Body of pancreas (tissue), 4 donors: ENCODE measurements at regions not wholly inside any gene's neighbourhood (a gene's known extent, or its start where the extent isn't known, plus 50 kb on each side); places are given as distances from the start of the nearest gene placed in this dataset.

ENCODE experiments used
- ATAC-seq: fragments of 150-250 bp; one replicate; pipeline ENCODE4 v1.9.1; 2016
- DNase-seq, 4 donors: peaks; one replicate each; pipeline ENCODE4 v3.0.0-alpha.2; 2019
- H3K27ac ChIP-seq, 4 donors: fragments of 200-600 bp; sonication (generic); 1 replicate in 3 of 4; 2 replicates in 1 of 4; pipeline versions ENCODE4 v1.5.1 to v1.6.1; 2016 to 2019; ENCODE audit warnings: mild to moderate bottlenecking in 1 of 4, mixed read lengths in 1 of 4, moderate library complexity in 1 of 4
- H3K27me3 ChIP-seq, 2 donors: fragments of 200-600 bp; sonication (generic); one replicate each; pipeline ENCODE4 v1.6.0; 2016; ENCODE audit warnings: mild to moderate bottlenecking in 1 of 2
- H3K36me3 ChIP-seq, 2 donors: fragments of 200-600 bp; sonication (generic); replicated peaks in 1 of 2; 2 replicates each; pipeline ENCODE4 v1.5.1; 2016; ENCODE audit warnings: low read depth in 2 of 2; ENCODE audit not compliant: insufficient read depth in 1 of 2
- H3K4me1 ChIP-seq: fragments of 200-600 bp; sonication (generic); one replicate; pipeline ENCODE4 v1.6.0; 2016
- H3K4me3 ChIP-seq, 2 donors: fragments of 200-600 bp; sonication (generic); 1 replicate in 1 of 2; 2 replicates in 1 of 2; pipeline ENCODE4 v1.5.1; 2016 to 2019
- H3K9me3 ChIP-seq, 3 donors: fragments of 200-600 bp; sonication (generic); 1 replicate in 2 of 3; 2 replicates in 1 of 3; pipeline ENCODE4 v1.5.1; 2016
- CTCF ChIP-seq, 7 experiments: fragments of 450-650 bp in 4 of 7; fragments of 200-600 bp in 3 of 7; sonication (generic) in 3 of 7; IDR thresholded peaks; one replicate each; pipeline ENCODE4 v1.5.1; 2016 to 2019; ENCODE audit warnings: antibody characterized with exemption in 7 of 7
- POLR2A ChIP-seq, 3 donors: fragments of 450-650 bp; IDR thresholded peaks; one replicate each; pipeline ENCODE4 v1.6.1; 2016; ENCODE audit warnings: antibody characterized with exemption in 3 of 3, mild to moderate bottlenecking in 2 of 3
- WGBS, 2 donors: methylation state at CpG; one replicate each; pipeline ENCODE4 v1.1.5; 2017; 5-methylcytosine and 5-hydroxymethylcytosine counted together
- intact Hi-C: fragments of 100-400 bp; cut with DNase I; formaldehyde crosslinking; loops from one replicate; pipeline ENCODE4 v1.15.1; 2023

GRCh38 chr16:64132190-64132589 lies 989.7 kb downstream of the CDH11 start:
- Histone ChIP-seq H3K9me3 (no peaks in the 10 kb centered on the region), H3K4me3 (no peak overlapping the region), H3K27me3 (no peaks in the 10 kb centered on the region), H3K4me1 (peaks cover 6% of the 10 kb centered on the region), H3K36me3 (no peaks in the 10 kb centered on the region), H3K27ac (no peak overlapping the region)
- WGBS, 2 donors = 37 to 49% methylated on average over 3 of the region's 3 CpGs
- no peak for ATAC-seq
- TF ChIP-seq POLR2A (IDR thresholded peaks at IDR 0.05) = no peak
- peak in 1 of 7 experiments; percentile 4 for TF ChIP-seq CTCF (IDR thresholded peaks at IDR 0.05)
- no peak for DNase-seq
- intact Hi-C loops = no loop called here

- TF ChIP-seq POLR2A (IDR thresholded peaks at IDR 0.05) (no peak), CTCF (IDR thresholded peaks at IDR 0.05) (no peak)
- Histone ChIP-seq H3K4me3 (no peak overlapping the region), H3K27me3 (no peaks in the 10 kb centered on the region)
Measured at GRCh38 chr16:64131423-64131822, 990.4 kb downstream of the CDH11 start.

GRCh38 chr16:64130140-64130539 lies 991.7 kb downstream of the CDH11 start:
- H3K4me1 ChIP-seq = peaks cover 6% of the 10 kb centered on the region
- H3K27me3 ChIP-seq = no peaks in the 10 kb centered on the region
- no peaks in the 10 kb centered on the region for H3K9me3 ChIP-seq
- no peak for DNase-seq
- H3K27ac ChIP-seq = no peak overlapping the region
- H3K36me3 ChIP-seq = no peaks in the 10 kb centered on the region
- intact Hi-C loops = no loop called here
- no peak for ATAC-seq
- no peak overlapping the region for H3K4me3 ChIP-seq
- 73 to 88% methylated on average over 2 of the region's 2 CpGs for WGBS, 2 donors
- no peak for TF ChIP-seq CTCF (IDR thresholded peaks at IDR 0.05)
- TF ChIP-seq POLR2A (IDR thresholded peaks at IDR 0.05) = no peak

More at GRCh38 chr16:64131423-64131822, 990.4 kb downstream of the CDH11 start:
- ATAC-seq (no peak), DNase-seq (no peak)
- WGBS, 2 donors = 84 to 85% methylated on average over 2 of the region's 2 CpGs
- Histone ChIP-seq H3K27ac (no peak overlapping the region), H3K4me1 (peaks cover 6% of the 10 kb centered on the region), H3K9me3 (no peaks in the 10 kb centered on the region), H3K36me3 (no peaks in the 10 kb centered on the region)
- intact Hi-C loops = no loop called here

DNA sequence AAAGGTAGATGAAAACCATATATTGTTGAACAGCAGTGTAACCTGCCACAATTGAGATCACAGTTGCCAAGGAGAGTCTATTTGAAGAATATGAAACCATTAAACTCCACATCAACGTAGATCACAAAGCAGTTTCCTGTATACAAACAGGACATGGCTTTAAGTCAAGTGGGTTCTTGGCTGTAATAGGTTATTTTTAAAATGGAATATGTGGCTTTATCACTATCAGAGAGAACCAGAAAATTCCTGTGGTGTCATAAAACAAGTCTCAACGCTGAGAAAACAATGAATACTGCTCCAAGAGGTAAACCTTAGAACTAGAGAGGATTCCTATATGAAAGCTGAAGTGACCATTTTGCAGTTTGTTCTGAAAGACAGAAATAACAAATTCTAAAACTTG lies 999.7 kb downstream of the CDH11 start:
- Histone ChIP-seq H3K27me3 (no peaks in the 10 kb centered on the region), H3K9me3 (no peaks in the 10 kb centered on the region), H3K4me1 (no peaks in the 10 kb centered on the region), H3K27ac (no peak overlapping the region), H3K4me3 (no peak overlapping the region), H3K36me3 (no peaks in the 10 kb centered on the region)
- intact Hi-C loops = no loop called here
- WGBS, 2 donors = 25 to 39% methylated on average over 2 of the region's 2 CpGs
- ATAC-seq = no peak
- no peak for DNase-seq
- TF ChIP-seq POLR2A (IDR thresholded peaks at IDR 0.05) (no peak), CTCF (IDR thresholded peaks at IDR 0.05) (no peak)

DNA sequence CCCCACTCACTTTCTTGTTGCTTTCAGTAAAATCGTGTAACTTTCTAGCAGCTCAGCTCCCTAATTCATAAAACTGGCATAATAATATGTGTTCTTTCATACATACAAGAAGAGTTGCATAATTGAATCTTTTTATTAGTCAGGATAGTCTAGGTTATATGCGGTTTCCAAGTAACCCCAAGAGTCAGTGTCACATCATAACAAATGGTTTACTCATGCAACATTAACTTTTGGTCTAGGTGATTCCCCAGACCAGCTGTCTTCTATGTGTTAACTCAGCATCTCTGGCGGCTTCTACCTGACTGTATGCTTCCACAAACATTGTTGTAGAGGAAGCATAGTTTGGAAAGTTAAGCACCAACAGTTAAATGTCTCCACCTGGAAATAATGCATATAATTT lies 1000.4 kb downstream of the CDH11 start:
- 58 to 60% methylated on average over 3 of the region's 3 CpGs for WGBS, 2 donors
- intact Hi-C loops = no loop called here
- no peaks in the 10 kb centered on the region for H3K36me3 ChIP-seq
- no peaks in the 10 kb centered on the region for H3K4me1 ChIP-seq
- H3K27ac ChIP-seq = no peak overlapping the region
- no peaks in the 10 kb centered on the region for H3K9me3 ChIP-seq
- ATAC-seq = no peak
- DNase-seq = no peak
- H3K4me3 ChIP-seq = no peak overlapping the region
- TF ChIP-seq CTCF (IDR thresholded peaks at IDR 0.05) (no peak), POLR2A (IDR thresholded peaks at IDR 0.05) (no peak)
- no peaks in the 10 kb centered on the region for H3K27me3 ChIP-seq
